ENCODE measurements at regions not wholly inside any gene's neighbourhood (a gene's known extent, or its start where the extent isn't known, plus 50 kb on each side); places are given as distances from the start of the nearest gene placed in this dataset.
"Not testable (repeated sequence)": the region's sequence is repeated elsewhere in the genome, so short reads cannot be mapped to it uniquely, and the experiment has no call there.

DNA sequence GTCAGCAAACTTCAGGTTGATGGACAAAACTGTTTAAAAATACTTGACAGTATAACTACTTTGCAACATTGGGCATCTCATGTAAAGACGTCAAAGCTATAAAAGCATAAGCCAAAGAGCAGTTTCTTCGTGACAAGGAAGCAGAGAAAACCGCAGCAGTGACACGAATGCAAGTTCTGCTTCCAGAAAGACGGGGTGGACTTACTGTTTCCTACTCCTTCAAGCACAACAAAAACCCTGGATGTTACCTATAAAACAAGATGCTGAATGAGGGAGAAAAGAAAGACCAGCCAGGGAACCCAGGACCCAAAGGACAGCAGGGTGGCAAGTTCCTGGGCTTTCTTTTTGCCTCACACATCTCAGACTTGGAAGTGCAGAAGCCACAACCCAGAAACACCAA, 98.0 kb downstream of the DLL1 start:
- DNase-seq, result no peak
- Mint-ChIP-seq H3K27ac (ENCODE audit: unreplicated experiment) (no peak overlapping the region), H3K4me3 (ENCODE audit: low read depth, unreplicated experiment) (no peak overlapping the region), H3K36me3 (ENCODE audit: insufficient read depth, unreplicated experiment) (no peaks in the 10 kb centered on the region), H3K9me3 (ENCODE audit: low read depth, unreplicated experiment) (peaks cover 14% of the 10 kb centered on the region), H3K27me3 (ENCODE audit: unreplicated experiment) (peaks cover 27% of the 10 kb centered on the region), H3K4me1 (ENCODE audit: low read depth, unreplicated experiment) (no peaks in the 10 kb centered on the region)
- intact Hi-C loops (cut with micrococcal nuclease; ENCODE audit: unreplicated experiment), result no loop called here
- no TSS peak for BruUV-seq (replicated peaks)
- TF ChIP-seq, protein P1, sequence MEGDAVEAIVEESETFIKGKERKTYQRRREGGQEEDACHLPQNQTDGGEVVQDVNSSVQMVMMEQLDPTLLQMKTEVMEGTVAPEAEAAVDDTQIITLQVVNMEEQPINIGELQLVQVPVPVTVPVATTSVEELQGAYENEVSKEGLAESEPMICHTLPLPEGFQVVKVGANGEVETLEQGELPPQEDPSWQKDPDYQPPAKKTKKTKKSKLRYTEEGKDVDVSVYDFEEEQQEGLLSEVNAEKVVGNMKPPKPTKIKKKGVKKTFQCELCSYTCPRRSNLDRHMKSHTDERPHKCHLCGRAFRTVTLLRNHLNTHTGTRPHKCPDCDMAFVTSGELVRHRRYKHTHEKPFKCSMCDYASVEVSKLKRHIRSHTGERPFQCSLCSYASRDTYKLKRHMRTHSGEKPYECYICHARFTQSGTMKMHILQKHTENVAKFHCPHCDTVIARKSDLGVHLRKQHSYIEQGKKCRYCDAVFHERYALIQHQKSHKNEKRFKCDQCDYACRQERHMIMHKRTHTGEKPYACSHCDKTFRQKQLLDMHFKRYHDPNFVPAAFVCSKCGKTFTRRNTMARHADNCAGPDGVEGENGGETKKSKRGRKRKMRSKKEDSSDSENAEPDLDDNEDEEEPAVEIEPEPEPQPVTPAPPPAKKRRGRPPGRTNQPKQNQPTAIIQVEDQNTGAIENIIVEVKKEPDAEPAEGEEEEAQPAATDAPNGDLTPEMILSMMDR (IDR thresholded peaks at IDR 0.05; ENCODE audit: unreplicated experiment), result no peak
- CTCF ChIA-PET, result no interaction called here

DNA sequence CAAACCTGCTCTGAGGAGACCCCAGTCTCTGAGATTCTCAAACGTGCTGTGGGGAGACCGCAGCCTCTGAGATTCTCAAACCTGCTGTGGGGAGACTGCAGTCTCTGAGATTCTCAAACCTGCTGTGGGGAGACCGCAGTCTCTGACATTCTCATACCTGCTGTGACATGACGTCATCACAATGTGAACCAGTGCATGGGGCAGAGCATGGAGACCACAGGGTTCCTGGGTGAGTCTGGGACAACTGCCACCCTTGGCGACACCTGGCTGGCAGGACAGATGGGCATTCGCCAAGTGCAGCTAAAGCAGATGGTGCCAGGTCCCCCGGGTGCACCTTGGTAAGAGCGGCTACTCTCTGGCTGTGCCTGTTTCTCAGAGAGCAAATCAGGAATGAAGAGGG, 98.8 kb downstream of the DLL1 start:
- peaks cover 12% of the 10 kb centered on the region for H3K9me3 Mint-ChIP-seq (ENCODE audit: low read depth, unreplicated experiment)
- H3K27me3 Mint-ChIP-seq (ENCODE audit: unreplicated experiment), result peaks cover 19% of the 10 kb centered on the region
- H3K27ac Mint-ChIP-seq (ENCODE audit: unreplicated experiment); H3K4me1 Mint-ChIP-seq (ENCODE audit: low read depth, unreplicated experiment); intact Hi-C loops (cut with micrococcal nuclease; ENCODE audit: unreplicated experiment); H3K36me3 Mint-ChIP-seq (ENCODE audit: insufficient read depth, unreplicated experiment); BruUV-seq (replicated peaks); H3K4me3 Mint-ChIP-seq (ENCODE audit: low read depth, unreplicated experiment); DNase-seq; CTCF ChIA-PET: not testable (repeated sequence)

DNA sequence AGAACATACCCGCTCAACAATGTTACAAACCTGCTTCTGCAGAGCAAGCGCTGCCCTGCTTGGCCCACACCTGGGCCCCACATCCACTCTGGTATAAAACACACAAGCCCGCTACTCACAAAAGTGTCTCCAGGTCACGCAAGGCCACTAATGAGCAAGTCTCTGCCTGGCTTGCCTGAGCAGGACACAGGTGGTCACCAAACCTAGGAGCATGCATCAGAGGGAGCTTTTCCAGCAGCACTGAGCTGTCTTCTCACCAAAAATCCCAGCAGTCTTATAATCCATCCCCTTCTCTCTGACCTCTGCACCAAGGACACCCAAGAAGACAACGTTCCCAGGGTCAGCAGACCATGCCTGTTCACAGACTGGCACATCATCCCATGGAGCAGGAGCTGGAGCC, 100.8 kb downstream of the DLL1 start:
- no peaks in the 10 kb centered on the region for H3K36me3 Mint-ChIP-seq (ENCODE audit: insufficient read depth, unreplicated experiment)
- no peak overlapping the region for H3K4me3 Mint-ChIP-seq (ENCODE audit: low read depth, unreplicated experiment)
- no peaks in the 10 kb centered on the region for H3K4me1 Mint-ChIP-seq (ENCODE audit: low read depth, unreplicated experiment)
- no peak for DNase-seq
- intact Hi-C loops (cut with micrococcal nuclease; ENCODE audit: unreplicated experiment), result no loop called here
- H3K9me3 Mint-ChIP-seq (ENCODE audit: low read depth, unreplicated experiment), result peaks cover 4% of the 10 kb centered on the region
- TF ChIP-seq, protein P1 (IDR thresholded peaks at IDR 0.05; ENCODE audit: unreplicated experiment), result no peak
- no TSS peak for BruUV-seq (replicated peaks)
- CTCF ChIA-PET, result no interaction called here
- peaks cover 14% of the 10 kb centered on the region for H3K27me3 Mint-ChIP-seq (ENCODE audit: unreplicated experiment)
- H3K27ac Mint-ChIP-seq (ENCODE audit: unreplicated experiment), result no peak overlapping the region

DNA sequence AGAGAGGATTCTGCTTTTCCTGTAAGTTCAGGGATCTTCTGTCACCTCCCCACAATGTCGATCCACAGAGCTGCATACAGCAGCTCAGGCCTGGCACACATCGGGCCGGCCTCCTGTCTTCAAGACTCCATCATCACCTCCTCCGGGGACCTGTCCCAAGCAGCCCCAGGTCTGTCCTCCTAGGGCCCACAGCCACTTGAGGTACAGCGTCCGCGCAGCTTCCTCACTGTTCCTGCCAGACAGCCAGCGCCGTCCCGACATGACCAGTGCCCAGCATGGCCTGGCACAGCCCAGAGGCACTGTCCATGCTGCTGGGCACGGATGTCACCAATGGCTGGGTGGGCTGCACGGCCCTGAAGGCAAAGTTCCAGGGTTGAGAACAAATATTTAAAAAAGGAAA, 101.6 kb downstream of the DLL1 start:
- intact Hi-C loops (cut with micrococcal nuclease; ENCODE audit: unreplicated experiment), result no loop called here
- Mint-ChIP-seq H3K4me1 (ENCODE audit: low read depth, unreplicated experiment) (no peaks in the 10 kb centered on the region), H3K9me3 (ENCODE audit: low read depth, unreplicated experiment) (peaks cover 4% of the 10 kb centered on the region), H3K36me3 (ENCODE audit: insufficient read depth, unreplicated experiment) (no peaks in the 10 kb centered on the region), H3K27me3 (ENCODE audit: unreplicated experiment) (peaks cover 11% of the 10 kb centered on the region), H3K4me3 (ENCODE audit: low read depth, unreplicated experiment) (no peak overlapping the region), H3K27ac (ENCODE audit: unreplicated experiment) (no peak overlapping the region)
- TF ChIP-seq, protein P1 (IDR thresholded peaks at IDR 0.05; ENCODE audit: unreplicated experiment), result no peak
- DNase-seq, result no peak
- CTCF ChIA-PET, result no interaction called here
- no TSS peak for BruUV-seq (replicated peaks)

DNA sequence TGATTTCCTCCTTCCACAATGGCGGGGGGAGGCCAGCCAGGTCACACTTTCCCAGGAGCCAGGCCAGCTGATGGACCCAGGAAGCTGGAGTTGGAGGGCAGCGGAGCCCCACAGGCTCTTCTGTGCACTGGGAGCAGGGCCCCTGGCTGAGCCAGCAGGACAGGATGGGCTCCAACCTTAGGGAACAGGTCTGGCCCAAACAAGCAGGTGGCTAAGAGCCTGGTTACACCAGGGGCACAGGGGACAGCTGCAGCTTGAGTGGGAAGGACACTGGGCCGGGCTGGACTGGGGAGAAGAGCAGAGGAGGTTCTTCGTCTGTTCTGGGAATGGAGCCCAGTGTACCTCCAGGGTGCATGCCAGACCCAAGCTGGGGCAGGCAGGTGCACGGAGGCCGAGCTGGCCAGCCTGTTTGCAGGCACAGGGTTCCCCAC, 102.3 kb downstream of the DLL1 start:
- no TSS peak for BruUV-seq (replicated peaks)
- Mint-ChIP-seq H3K9me3 (ENCODE audit: low read depth, unreplicated experiment) (peaks cover 1% of the 10 kb centered on the region), H3K27me3 (ENCODE audit: unreplicated experiment) (peaks cover 9% of the 10 kb centered on the region), H3K4me3 (ENCODE audit: low read depth, unreplicated experiment) (no peak overlapping the region), H3K36me3 (ENCODE audit: insufficient read depth, unreplicated experiment) (no peaks in the 10 kb centered on the region), H3K4me1 (ENCODE audit: low read depth, unreplicated experiment) (no peaks in the 10 kb centered on the region), H3K27ac (ENCODE audit: unreplicated experiment) (no peak overlapping the region)
- CTCF ChIA-PET, result no interaction called here
- no peak for DNase-seq
- intact Hi-C loops (cut with micrococcal nuclease; ENCODE audit: unreplicated experiment), result no loop called here
- TF ChIP-seq, protein P1 (IDR thresholded peaks at IDR 0.05; ENCODE audit: unreplicated experiment), result no peak
